ENCODE measurements at regions not wholly inside any gene's neighbourhood (a gene's known extent, or its start where the extent isn't known, plus 50 kb on each side); places are given as distances from the start of the nearest gene placed in this dataset.
"Not testable (repeated sequence)": the region's sequence is repeated elsewhere in the genome, so short reads cannot be mapped to it uniquely, and the experiment has no call there.

DNA sequence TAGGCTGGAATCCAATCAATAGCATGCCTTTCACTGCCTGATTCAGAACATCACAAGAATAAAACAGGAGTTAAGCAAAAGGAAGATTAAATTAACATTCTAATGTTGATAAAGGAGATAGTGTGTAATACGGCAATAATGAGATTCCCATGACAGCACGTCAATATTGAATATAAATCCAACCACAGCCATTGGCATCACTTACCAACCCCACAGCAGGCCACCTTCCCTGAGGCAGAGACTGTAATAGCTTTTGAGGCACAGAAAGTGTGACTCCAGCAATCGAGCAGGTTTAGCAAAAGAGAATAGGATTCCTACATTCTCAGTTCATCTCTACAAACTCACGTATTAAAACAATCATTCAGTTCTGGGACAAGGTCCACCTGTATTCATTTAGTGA lies 954.6 kb upstream of the CDH18 start:
- FAIRE-seq, result peak; percentile 23
- H3K4me3 Mint-ChIP-seq (ENCODE audit: unreplicated experiment), result not testable (repeated sequence)

GRCh38 chr5:20940786-20941185 lies 952.8 kb upstream of the CDH18 start:
- not testable (repeated sequence) for H3K4me3 Mint-ChIP-seq (ENCODE audit: unreplicated experiment); H3K27me3 ChIP-seq (ENCODE audit: insufficient read depth, low read length); DNase-seq (ENCODE audit: low read depth); H3K4me1 ChIP-seq (ENCODE audit: insufficient read depth, low read length); H3K27me3 Mint-ChIP-seq (ENCODE audit: low read depth, unreplicated experiment); H4K20me1 ChIP-seq (ENCODE audit: insufficient read depth, low read length); H3K79me2 ChIP-seq (ENCODE audit: insufficient read depth, low read length); H3K4me2 ChIP-seq (ENCODE audit: low read length); H3K4me3 ChIP-seq (ENCODE audit: insufficient read depth, low read depth, low read length); H3K36me3 Mint-ChIP-seq (ENCODE audit: low read depth, unreplicated experiment); H3K9me3 Mint-ChIP-seq (ENCODE audit: unreplicated experiment); FAIRE-seq; H3K9ac ChIP-seq (ENCODE audit: low read length); H3K4me1 Mint-ChIP-seq (ENCODE audit: low read depth, unreplicated experiment); H3K9me3 ChIP-seq (ENCODE audit: insufficient read depth, low read depth, low read length); H3K36me3 ChIP-seq (ENCODE audit: insufficient read depth, low read length); H3K27ac ChIP-seq (ENCODE audit: low read depth, low read length); H2AFZ ChIP-seq (ENCODE audit: low read depth, low read length); H3K27ac Mint-ChIP-seq (ENCODE audit: unreplicated experiment)

More for the DNA sequence above, 954.6 kb upstream of the CDH18 start:
- H3K4me2 ChIP-seq (ENCODE audit: low read length); H3K4me3 ChIP-seq (ENCODE audit: insufficient read depth, low read depth, low read length); H3K27ac Mint-ChIP-seq (ENCODE audit: unreplicated experiment); H2AFZ ChIP-seq (ENCODE audit: low read depth, low read length); H3K9me3 ChIP-seq (ENCODE audit: insufficient read depth, low read depth, low read length); H3K4me1 Mint-ChIP-seq (ENCODE audit: low read depth, unreplicated experiment); H3K27me3 Mint-ChIP-seq (ENCODE audit: low read depth, unreplicated experiment); H3K79me2 ChIP-seq (ENCODE audit: insufficient read depth, low read length); H3K9ac ChIP-seq (ENCODE audit: low read length); H3K27ac ChIP-seq (ENCODE audit: low read depth, low read length); H3K9me3 Mint-ChIP-seq (ENCODE audit: unreplicated experiment); H4K20me1 ChIP-seq (ENCODE audit: insufficient read depth, low read length); H3K27me3 ChIP-seq (ENCODE audit: insufficient read depth, low read length); H3K36me3 Mint-ChIP-seq (ENCODE audit: low read depth, unreplicated experiment); H3K36me3 ChIP-seq (ENCODE audit: insufficient read depth, low read length); DNase-seq (ENCODE audit: low read depth); H3K4me1 ChIP-seq (ENCODE audit: insufficient read depth, low read length): not testable (repeated sequence)

- not testable (repeated sequence) for H3K27me3 Mint-ChIP-seq (ENCODE audit: low read depth, unreplicated experiment); H3K27ac Mint-ChIP-seq (ENCODE audit: unreplicated experiment); H3K4me2 ChIP-seq (ENCODE audit: low read length); H3K4me3 Mint-ChIP-seq (ENCODE audit: unreplicated experiment); H3K4me3 ChIP-seq (ENCODE audit: insufficient read depth, low read depth, low read length); H3K9ac ChIP-seq (ENCODE audit: low read length); H3K9me3 ChIP-seq (ENCODE audit: insufficient read depth, low read depth, low read length); H3K36me3 Mint-ChIP-seq (ENCODE audit: low read depth, unreplicated experiment); H2AFZ ChIP-seq (ENCODE audit: low read depth, low read length); H3K4me1 Mint-ChIP-seq (ENCODE audit: low read depth, unreplicated experiment); H3K4me1 ChIP-seq (ENCODE audit: insufficient read depth, low read length); FAIRE-seq; H4K20me1 ChIP-seq (ENCODE audit: insufficient read depth, low read length); H3K79me2 ChIP-seq (ENCODE audit: insufficient read depth, low read length); H3K9me3 Mint-ChIP-seq (ENCODE audit: unreplicated experiment); H3K27me3 ChIP-seq (ENCODE audit: insufficient read depth, low read length); H3K36me3 ChIP-seq (ENCODE audit: insufficient read depth, low read length); H3K27ac ChIP-seq (ENCODE audit: low read depth, low read length); DNase-seq (ENCODE audit: low read depth)
These were observed 902.9 kb upstream of the CDH18 start for GRCh38 chr5:20890936-20891335.

DNA sequence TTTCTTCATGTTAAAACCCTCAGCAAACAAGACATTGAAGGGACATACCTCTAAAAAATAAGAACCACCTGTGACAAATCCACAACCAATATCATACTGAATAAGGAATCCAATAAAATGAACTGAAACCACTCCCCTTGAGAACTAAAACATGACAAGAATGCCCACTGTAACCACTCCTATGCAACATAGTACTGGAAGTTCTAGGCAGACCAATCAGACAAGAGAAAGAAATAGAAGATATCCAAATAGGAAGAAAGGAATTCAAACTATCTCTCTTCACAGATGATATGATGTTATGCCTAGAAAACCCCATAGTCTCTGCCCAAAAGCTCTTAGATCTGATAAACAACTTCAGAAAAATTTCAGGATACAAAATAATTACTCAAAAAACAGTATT lies 887.7 kb upstream of the CDH18 start:
- not testable (repeated sequence) for H3K27ac ChIP-seq (ENCODE audit: low read depth, low read length); H3K9me3 Mint-ChIP-seq (ENCODE audit: unreplicated experiment); H3K9me3 ChIP-seq (ENCODE audit: insufficient read depth, low read depth, low read length); H3K9ac ChIP-seq (ENCODE audit: low read length); H3K27me3 Mint-ChIP-seq (ENCODE audit: low read depth, unreplicated experiment); H3K4me3 ChIP-seq (ENCODE audit: insufficient read depth, low read depth, low read length); H4K20me1 ChIP-seq (ENCODE audit: insufficient read depth, low read length); DNase-seq (ENCODE audit: low read depth); H3K36me3 Mint-ChIP-seq (ENCODE audit: low read depth, unreplicated experiment); H3K4me3 Mint-ChIP-seq (ENCODE audit: unreplicated experiment); H3K27me3 ChIP-seq (ENCODE audit: insufficient read depth, low read length); H3K4me2 ChIP-seq (ENCODE audit: low read length); H3K4me1 ChIP-seq (ENCODE audit: insufficient read depth, low read length); H2AFZ ChIP-seq (ENCODE audit: low read depth, low read length); H3K36me3 ChIP-seq (ENCODE audit: insufficient read depth, low read length); H3K79me2 ChIP-seq (ENCODE audit: insufficient read depth, low read length)
- H3K4me1 Mint-ChIP-seq (ENCODE audit: low read depth, unreplicated experiment), result peaks cover 11% of the 10 kb centered on the region
- peak overlapping the region; percentile 95 for H3K27ac Mint-ChIP-seq (ENCODE audit: unreplicated experiment)
- peak; percentile 60 for FAIRE-seq

GRCh38 chr5:20865892-20866291 lies 877.9 kb upstream of the CDH18 start:
- H3K4me2 ChIP-seq (ENCODE audit: low read length); H3K9me3 ChIP-seq (ENCODE audit: insufficient read depth, low read depth, low read length); H3K4me3 Mint-ChIP-seq (ENCODE audit: unreplicated experiment); H3K27me3 Mint-ChIP-seq (ENCODE audit: low read depth, unreplicated experiment); H3K4me1 ChIP-seq (ENCODE audit: insufficient read depth, low read length); H3K9ac ChIP-seq (ENCODE audit: low read length); H3K27me3 ChIP-seq (ENCODE audit: insufficient read depth, low read length); H3K36me3 ChIP-seq (ENCODE audit: insufficient read depth, low read length); H3K36me3 Mint-ChIP-seq (ENCODE audit: low read depth, unreplicated experiment); H3K4me3 ChIP-seq (ENCODE audit: insufficient read depth, low read depth, low read length); H3K27ac ChIP-seq (ENCODE audit: low read depth, low read length); H4K20me1 ChIP-seq (ENCODE audit: insufficient read depth, low read length); H3K9me3 Mint-ChIP-seq (ENCODE audit: unreplicated experiment); H3K27ac Mint-ChIP-seq (ENCODE audit: unreplicated experiment); FAIRE-seq; H2AFZ ChIP-seq (ENCODE audit: low read depth, low read length); H3K4me1 Mint-ChIP-seq (ENCODE audit: low read depth, unreplicated experiment); DNase-seq (ENCODE audit: low read depth); H3K79me2 ChIP-seq (ENCODE audit: insufficient read depth, low read length): not testable (repeated sequence)
